ENCODE measurements at regions not wholly inside any gene's neighbourhood (a gene's known extent, or its start where the extent isn't known, plus 50 kb on each side); places are given as distances from the start of the nearest gene placed in this dataset.

DNA sequence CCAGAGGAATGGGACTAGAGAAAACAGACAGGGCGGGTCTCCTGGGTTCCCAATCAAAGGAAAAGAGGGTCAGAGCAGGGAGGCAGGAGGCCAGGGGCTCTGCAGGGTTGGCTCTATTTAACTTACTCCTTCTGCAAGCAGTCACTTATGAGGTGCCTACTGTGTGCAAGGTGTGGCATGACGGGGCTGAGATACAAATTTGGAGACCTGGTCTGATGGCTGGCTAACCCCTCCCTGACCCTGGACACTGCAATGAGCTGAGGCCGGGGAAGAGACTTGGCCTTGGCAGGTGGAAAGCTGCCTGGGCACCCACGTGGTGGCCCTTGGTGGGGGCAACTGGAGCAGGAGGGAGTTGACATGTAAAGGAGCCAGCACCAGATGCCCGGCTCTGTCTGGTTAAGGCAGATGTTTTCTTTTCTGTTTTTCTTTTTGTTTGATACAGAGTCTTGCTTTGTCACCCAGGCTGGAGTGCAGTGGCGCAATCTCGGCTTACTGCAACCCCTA lies 148.5 kb upstream of the GATA6 start (continued):
- TF ChIP-seq HDAC2 (CRISPR knock-in tag; IDR thresholded peaks at IDR 0.05) (0 out of 2 replicates have a peak, but pooled peaks have one; percentile 4), ZKSCAN1 (IDR thresholded peaks at IDR 0.05; ENCODE audit: low read length) (peak; percentile 69; the same call in 1 of the 2 replicates), ZNF746 (CRISPR knock-in tag; IDR thresholded peaks at IDR 0.05) (0 out of 2 replicates have a peak, but pooled peaks have one; percentile 30), ZNF780A (CRISPR knock-in tag; IDR thresholded peaks at IDR 0.05) (no peak), ZNF329 (CRISPR knock-in tag; IDR thresholded peaks at IDR 0.05; ENCODE audit: low read depth) (no peak), PTBP1 (IDR thresholded peaks at IDR 0.05; ENCODE audit: low read depth, low read length, poor library complexity, severe bottlenecking) (no peak), CEBPG (CRISPR knock-in tag; IDR thresholded peaks at IDR 0.05) (peak; percentile 44; the same call in 1 of the 2 replicates), ZNF567 (CRISPR knock-in tag; IDR thresholded peaks at IDR 0.05; ENCODE audit: borderline replicate concordance) (no peak), HDAC1 (CRISPR knock-in tag; IDR thresholded peaks at IDR 0.05) (no peak), ZNF841 (CRISPR knock-in tag; IDR thresholded peaks at IDR 0.05; ENCODE audit: borderline replicate concordance) (no peak), SAP130 (CRISPR knock-in tag; IDR thresholded peaks at IDR 0.05; ENCODE audit: low read depth) (0 out of 2 replicates have a peak, but pooled peaks have one; percentile 10), EEA1 (CRISPR knock-in tag; IDR thresholded peaks at IDR 0.05; ENCODE audit: borderline replicate concordance) (0 out of 2 replicates have a peak, but pooled peaks have one; percentile 24), ZNF33B (CRISPR knock-in tag; IDR thresholded peaks at IDR 0.05) (no peak)
- TF ChIP-seq, protein P1, sequence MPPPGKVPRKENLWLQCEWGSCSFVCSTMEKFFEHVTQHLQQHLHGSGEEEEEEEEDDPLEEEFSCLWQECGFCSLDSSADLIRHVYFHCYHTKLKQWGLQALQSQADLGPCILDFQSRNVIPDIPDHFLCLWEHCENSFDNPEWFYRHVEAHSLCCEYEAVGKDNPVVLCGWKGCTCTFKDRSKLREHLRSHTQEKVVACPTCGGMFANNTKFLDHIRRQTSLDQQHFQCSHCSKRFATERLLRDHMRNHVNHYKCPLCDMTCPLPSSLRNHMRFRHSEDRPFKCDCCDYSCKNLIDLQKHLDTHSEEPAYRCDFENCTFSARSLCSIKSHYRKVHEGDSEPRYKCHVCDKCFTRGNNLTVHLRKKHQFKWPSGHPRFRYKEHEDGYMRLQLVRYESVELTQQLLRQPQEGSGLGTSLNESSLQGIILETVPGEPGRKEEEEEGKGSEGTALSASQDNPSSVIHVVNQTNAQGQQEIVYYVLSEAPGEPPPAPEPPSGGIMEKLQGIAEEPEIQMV (CRISPR knock-in tag; IDR thresholded peaks at IDR 0.05; ENCODE audit: low read depth) = no peak
- TF ChIP-seq, protein P2, sequence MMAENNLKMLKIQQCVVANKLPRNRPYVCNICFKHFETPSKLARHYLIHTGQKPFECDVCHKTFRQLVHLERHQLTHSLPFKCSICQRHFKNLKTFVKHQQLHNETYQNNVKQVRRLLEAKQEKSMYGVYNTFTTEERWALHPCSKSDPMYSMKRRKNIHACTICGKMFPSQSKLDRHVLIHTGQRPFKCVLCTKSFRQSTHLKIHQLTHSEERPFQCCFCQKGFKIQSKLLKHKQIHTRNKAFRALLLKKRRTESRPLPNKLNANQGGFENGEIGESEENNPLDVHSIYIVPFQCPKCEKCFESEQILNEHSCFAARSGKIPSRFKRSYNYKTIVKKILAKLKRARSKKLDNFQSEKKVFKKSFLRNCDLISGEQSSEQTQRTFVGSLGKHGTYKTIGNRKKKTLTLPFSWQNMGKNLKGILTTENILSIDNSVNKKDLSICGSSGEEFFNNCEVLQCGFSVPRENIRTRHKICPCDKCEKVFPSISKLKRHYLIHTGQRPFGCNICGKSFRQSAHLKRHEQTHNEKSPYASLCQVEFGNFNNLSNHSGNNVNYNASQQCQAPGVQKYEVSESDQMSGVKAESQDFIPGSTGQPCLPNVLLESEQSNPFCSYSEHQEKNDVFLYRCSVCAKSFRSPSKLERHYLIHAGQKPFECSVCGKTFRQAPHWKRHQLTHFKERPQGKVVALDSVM (CRISPR knock-in tag; IDR thresholded peaks at IDR 0.05) = 0 out of 2 replicates have a peak, but pooled peaks have one; percentile 0
